Type B pancreatic cell (in vitro differentiated cells): ENCODE measurements at regions not wholly inside any gene's neighbourhood (a gene's known extent, or its start where the extent isn't known, plus 50 kb on each side); places are given as distances from the start of the nearest gene placed in this dataset.

Source experiments
- DNase-seq: peaks from one replicate; pipeline ENCODE4 v3.0.0; 2021; ENCODE audit warnings: mixed read lengths; ENCODE audit not compliant: unreplicated experiment; ENCODE audit errors: extremely low spot score
- H3K27ac Mint-ChIP-seq: 2 replicates; pipeline ENCODE4 v1.8.0; 2021; ENCODE audit warnings: mild to moderate bottlenecking, mixed read lengths
- H3K27me3 Mint-ChIP-seq: 2 replicates; pipeline ENCODE4 v1.8.0; 2021; ENCODE audit warnings: mixed read lengths
- H3K36me3 Mint-ChIP-seq: 2 replicates; pipeline ENCODE4 v1.8.0; 2021; ENCODE audit warnings: mixed read lengths
- H3K4me1 Mint-ChIP-seq: one replicate; pipeline ENCODE4 v1.8.0; 2021; ENCODE audit warnings: mixed read lengths; ENCODE audit not compliant: unreplicated experiment
- H3K4me3 Mint-ChIP-seq: 2 replicates; pipeline ENCODE4 v1.8.0; 2021; ENCODE audit warnings: mild to moderate bottlenecking, mixed read lengths
- H3K9me3 Mint-ChIP-seq: 2 replicates; pipeline ENCODE4 v1.8.0; 2021; ENCODE audit warnings: mixed read lengths
- TF ChIP-seq, protein P1 (sequence below): fragments of 200-600 bp; sonication (generic); conservative IDR thresholded peaks from 2 replicates; pipeline ENCODE4 v1.5.0; 2021; ENCODE audit warnings: antibody characterized with exemption, mild to moderate bottlenecking

DNA sequence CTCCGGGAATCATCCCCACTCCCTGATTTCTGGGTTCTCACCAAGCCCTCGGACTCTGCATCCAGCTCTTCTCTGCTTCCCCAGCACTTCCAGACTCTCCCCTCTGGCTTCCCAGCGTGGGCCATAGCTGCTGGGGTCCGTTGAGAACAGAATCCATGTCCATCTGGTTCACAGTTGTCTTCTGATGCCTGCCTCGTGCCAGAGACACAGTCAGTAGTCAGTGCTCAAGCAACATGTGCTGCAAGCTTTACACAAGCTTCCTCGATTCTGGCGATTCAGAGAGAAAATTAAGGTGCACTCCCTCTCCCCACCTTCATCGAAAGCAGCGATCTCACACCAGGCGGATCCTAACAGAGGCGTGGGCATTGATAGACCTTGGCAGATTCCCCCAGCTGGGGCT is 495.5 kb downstream of the TBC1D22A start:
- DNase-seq: no peak
- no peak overlapping the region for H3K4me3 Mint-ChIP-seq
- TF ChIP-seq, protein P1, sequence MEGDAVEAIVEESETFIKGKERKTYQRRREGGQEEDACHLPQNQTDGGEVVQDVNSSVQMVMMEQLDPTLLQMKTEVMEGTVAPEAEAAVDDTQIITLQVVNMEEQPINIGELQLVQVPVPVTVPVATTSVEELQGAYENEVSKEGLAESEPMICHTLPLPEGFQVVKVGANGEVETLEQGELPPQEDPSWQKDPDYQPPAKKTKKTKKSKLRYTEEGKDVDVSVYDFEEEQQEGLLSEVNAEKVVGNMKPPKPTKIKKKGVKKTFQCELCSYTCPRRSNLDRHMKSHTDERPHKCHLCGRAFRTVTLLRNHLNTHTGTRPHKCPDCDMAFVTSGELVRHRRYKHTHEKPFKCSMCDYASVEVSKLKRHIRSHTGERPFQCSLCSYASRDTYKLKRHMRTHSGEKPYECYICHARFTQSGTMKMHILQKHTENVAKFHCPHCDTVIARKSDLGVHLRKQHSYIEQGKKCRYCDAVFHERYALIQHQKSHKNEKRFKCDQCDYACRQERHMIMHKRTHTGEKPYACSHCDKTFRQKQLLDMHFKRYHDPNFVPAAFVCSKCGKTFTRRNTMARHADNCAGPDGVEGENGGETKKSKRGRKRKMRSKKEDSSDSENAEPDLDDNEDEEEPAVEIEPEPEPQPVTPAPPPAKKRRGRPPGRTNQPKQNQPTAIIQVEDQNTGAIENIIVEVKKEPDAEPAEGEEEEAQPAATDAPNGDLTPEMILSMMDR: no peak
- H3K36me3 Mint-ChIP-seq: peaks cover 3% of the 10 kb centered on the region
- no peaks in the 10 kb centered on the region for H3K4me1 Mint-ChIP-seq
- H3K27me3 Mint-ChIP-seq: no peaks in the 10 kb centered on the region
- no peak overlapping the region for H3K27ac Mint-ChIP-seq
- peaks cover 11% of the 10 kb centered on the region for H3K9me3 Mint-ChIP-seq

DNA sequence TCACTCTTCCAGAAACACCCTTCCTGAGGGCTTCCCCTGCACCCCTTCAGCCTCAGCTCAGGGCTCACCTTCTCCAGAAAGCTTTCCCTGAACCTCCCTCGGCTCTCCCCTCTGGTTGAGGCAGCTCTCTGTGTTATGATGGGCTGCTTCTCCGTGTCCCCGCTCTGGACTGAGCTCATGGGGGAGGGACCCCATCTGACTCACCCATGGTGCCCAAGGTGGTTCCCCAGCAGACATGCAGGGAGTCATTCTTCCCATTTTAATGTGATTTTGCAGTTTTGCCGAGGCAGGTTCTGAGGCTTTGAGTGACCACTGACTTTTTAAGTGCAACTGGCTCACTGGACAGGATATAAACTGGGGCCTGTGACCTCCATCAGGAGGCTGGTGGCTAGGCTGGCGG is 495.1 kb downstream of the TBC1D22A start:
- no peaks in the 10 kb centered on the region for H3K4me1 Mint-ChIP-seq
- TF ChIP-seq, protein P1: no peak
- no peak overlapping the region for H3K27ac Mint-ChIP-seq
- peak; percentile 40 for DNase-seq
- no peaks in the 10 kb centered on the region for H3K27me3 Mint-ChIP-seq
- peaks cover 3% of the 10 kb centered on the region for H3K36me3 Mint-ChIP-seq
- peaks cover 11% of the 10 kb centered on the region for H3K9me3 Mint-ChIP-seq
- H3K4me3 Mint-ChIP-seq: no peak overlapping the region

DNA sequence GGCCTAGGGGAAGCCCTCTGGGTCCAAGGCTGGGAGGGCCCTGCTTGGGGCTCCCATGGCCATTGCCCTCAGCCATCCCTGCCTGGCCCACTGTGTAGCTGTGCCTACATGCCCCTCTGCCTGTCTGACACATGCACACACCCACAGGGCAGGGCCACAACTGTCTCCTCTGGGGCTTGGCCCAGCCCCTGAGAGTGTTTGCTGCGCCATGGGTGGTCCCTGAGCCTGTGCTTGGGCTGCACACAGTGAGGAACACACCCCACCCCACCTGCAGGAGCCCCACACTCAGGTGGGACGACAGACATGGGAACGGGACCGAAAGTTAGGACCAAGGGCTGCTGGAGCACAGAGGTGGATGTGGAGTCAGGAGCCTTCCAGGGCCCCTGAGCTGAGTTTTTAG is 489.5 kb downstream of the TBC1D22A start:
- TF ChIP-seq, protein P1: no peak
- no peaks in the 10 kb centered on the region for H3K27me3 Mint-ChIP-seq
- H3K9me3 Mint-ChIP-seq: no peaks in the 10 kb centered on the region
- H3K4me1 Mint-ChIP-seq: no peaks in the 10 kb centered on the region
- no peak overlapping the region for H3K27ac Mint-ChIP-seq
- no peak overlapping the region for H3K4me3 Mint-ChIP-seq
- no peaks in the 10 kb centered on the region for H3K36me3 Mint-ChIP-seq
- peak; percentile 56 for DNase-seq

DNA sequence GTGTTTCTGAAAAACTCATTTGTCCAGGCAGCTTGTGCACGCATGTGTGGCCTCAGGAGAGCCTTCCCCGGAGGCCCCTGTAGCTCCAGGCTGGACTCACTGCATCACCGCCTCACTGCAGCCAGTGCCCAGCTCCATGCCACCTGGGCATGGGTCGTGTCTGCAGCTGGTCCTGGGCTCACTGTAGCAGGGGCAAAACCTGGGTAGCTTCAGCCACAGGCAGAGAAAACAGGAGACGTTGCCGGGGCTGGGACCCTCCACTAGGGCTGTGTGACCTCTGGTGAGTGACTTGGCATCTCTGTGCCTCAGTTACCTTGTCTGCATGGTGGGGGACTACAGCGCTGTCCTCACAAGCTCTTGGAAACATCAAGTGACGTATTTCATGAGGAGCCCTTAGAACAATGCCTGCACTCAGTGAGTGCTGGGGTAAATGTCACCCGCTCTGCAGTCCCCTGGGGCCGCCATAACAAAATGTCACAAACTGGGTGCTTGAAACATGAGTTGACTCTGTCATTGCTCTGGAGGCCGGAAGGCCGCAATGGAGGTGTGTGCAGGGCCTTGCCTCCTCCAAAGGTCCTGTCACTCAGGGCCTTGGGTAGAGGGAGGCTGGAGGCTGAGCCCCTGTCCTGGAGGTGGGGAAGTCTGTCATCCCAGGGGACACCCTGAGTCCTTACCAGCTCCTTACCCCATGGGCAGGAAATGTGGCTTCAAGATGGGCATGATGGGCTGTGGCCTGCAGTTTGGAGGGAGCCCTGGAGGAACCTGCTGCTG is 488.7 kb downstream of the TBC1D22A start:
- no peak overlapping the region for H3K4me3 Mint-ChIP-seq
- H3K4me1 Mint-ChIP-seq: no peaks in the 10 kb centered on the region
- H3K27ac Mint-ChIP-seq: no peak overlapping the region
- no peaks in the 10 kb centered on the region for H3K9me3 Mint-ChIP-seq
- no peaks in the 10 kb centered on the region for H3K27me3 Mint-ChIP-seq
- DNase-seq: peak; percentile 37
- TF ChIP-seq, protein P1: no peak
- no peaks in the 10 kb centered on the region for H3K36me3 Mint-ChIP-seq

DNA sequence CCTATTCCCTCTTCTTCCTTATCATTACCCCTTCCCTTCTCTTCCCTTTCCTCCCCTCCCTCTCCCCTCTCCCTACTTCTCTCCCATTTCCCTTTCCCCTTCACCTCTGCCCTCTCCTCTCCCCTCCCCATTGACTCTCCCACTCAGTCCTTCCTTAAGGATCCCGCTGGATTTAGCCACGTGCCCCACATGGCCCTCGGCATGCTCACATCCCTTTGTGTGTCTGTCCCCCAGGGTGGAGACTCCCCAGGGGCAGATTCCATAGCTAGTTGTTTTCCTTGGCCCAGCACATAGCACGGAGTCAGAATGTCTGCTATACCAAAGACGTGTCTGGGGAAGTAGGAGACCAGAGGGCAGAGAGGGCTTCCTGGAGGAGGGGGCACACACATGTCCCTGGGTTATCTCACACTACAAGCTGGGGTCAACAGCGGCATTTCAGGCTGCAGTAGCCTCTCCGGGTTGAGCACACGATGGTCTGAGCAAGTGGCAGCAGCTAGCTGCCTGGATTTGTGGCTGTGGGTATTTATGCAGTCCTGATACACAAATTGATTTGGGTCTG is 487.0 kb downstream of the TBC1D22A start:
- DNase-seq: peak; percentile 31
- TF ChIP-seq, protein P1: no peak
- Mint-ChIP-seq H3K4me3 (no peak overlapping the region), H3K27ac (no peak overlapping the region), H3K4me1 (no peaks in the 10 kb centered on the region), H3K9me3 (peaks cover 6% of the 10 kb centered on the region), H3K36me3 (no peaks in the 10 kb centered on the region), H3K27me3 (no peaks in the 10 kb centered on the region)
